Middle frontal gyrus (tissue), 1 donor: ENCODE measurements at regions not wholly inside any gene's neighbourhood (a gene's known extent, or its start where the extent isn't known, plus 50 kb on each side); places are given as distances from the start of the nearest gene placed in this dataset.
"Not testable (repeated sequence)": the region's sequence is repeated elsewhere in the genome, so short reads cannot be mapped to it uniquely, and the experiment has no call there.

Experiments
- DNase-seq: peaks from one replicate; pipeline ENCODE4 v3.0.0-alpha.2; 2015; ENCODE audit warnings: low spot score; ENCODE audit errors: extremely low spot score

- no peak for DNase-seq
These were observed 91.5 kb upstream of the ZSWIM2 start for GRCh38 chr2:186940463-186940862.

GRCh38 chr2:186934420-186934819 is 85.5 kb upstream of the ZSWIM2 start:
- no peak for DNase-seq

GRCh38 chr2:186927867-186928191 is 78.9 kb upstream of the ZSWIM2 start:
- no peak for DNase-seq

- no peak for DNase-seq
These were observed 78.4 kb upstream of the ZSWIM2 start for GRCh38 chr2:186927185-186927866.

- DNase-seq, result no peak
These were observed 76.5 kb upstream of the ZSWIM2 start for GRCh38 chr2:186925514-186925913.

GRCh38 chr2:186922316-186922715 is 73.3 kb upstream of the ZSWIM2 start:
- DNase-seq, result not testable (repeated sequence)

GRCh38 chr2:186919296-186919695 is 70.3 kb upstream of the ZSWIM2 start:
- DNase-seq, result no peak

GRCh38 chr2:186918495-186918894 is 69.5 kb upstream of the ZSWIM2 start:
- DNase-seq, result no peak

GRCh38 chr2:186917866-186918265 is 68.9 kb upstream of the ZSWIM2 start:
- no peak for DNase-seq

GRCh38 chr2:186913870-186914269 is 64.9 kb upstream of the ZSWIM2 start:
- DNase-seq, result no peak

GRCh38 chr2:186912979-186913378 is 64.0 kb upstream of the ZSWIM2 start:
- no peak for DNase-seq

- DNase-seq, result no peak
These were observed 62.6 kb upstream of the ZSWIM2 start for GRCh38 chr2:186911551-186912085.

GRCh38 chr2:186910996-186911395 is 62.0 kb upstream of the ZSWIM2 start:
- DNase-seq, result no peak

- DNase-seq, result no peak
These were observed 60.1 kb upstream of the ZSWIM2 start for GRCh38 chr2:186909095-186909494.

GRCh38 chr2:186907897-186908296 is 58.9 kb upstream of the ZSWIM2 start:
- DNase-seq, result no peak

GRCh38 chr2:186903216-186903615 is 54.2 kb upstream of the ZSWIM2 start:
- no peak for DNase-seq
